Lower leg skin (tissue), 4 donors: ENCODE measurements at regions not wholly inside any gene's neighbourhood (a gene's known extent, or its start where the extent isn't known, plus 50 kb on each side); places are given as distances from the start of the nearest gene placed in this dataset.

Experiments
- DNase-seq, 2 donors: peaks; one replicate each; pipeline ENCODE4 v3.0.0-alpha.2; 2019; ENCODE audit warnings: low spot score in 2 of 2
- H3K4me3 ChIP-seq: fragments of 200-600 bp; sonication (generic); 2 replicates; pipeline ENCODE4 v1.5.1; 2017; ENCODE audit warnings: mild to moderate bottlenecking, low read depth; ENCODE audit not compliant: poor library complexity, severe bottlenecking
- POLR2A ChIP-seq, 2 donors: fragments of 450-650 bp; IDR thresholded peaks; one replicate each; pipeline ENCODE4 v1.6.1; 2016 to 2017; ENCODE audit warnings: antibody characterized with exemption in 2 of 2, mild to moderate bottlenecking in 1 of 2, moderate library complexity in 1 of 2
- WGBS, 2 donors: methylation state at CpG; one replicate each; pipeline ENCODE4 v1.1.5; 2018; 5-methylcytosine and 5-hydroxymethylcytosine counted together
- intact Hi-C: fragments of 100-400 bp; cut with DNase I; formaldehyde crosslinking; loops from one replicate; pipeline ENCODE4 v1.15.0; 2023; ENCODE audit warnings: low total_unique reads
- TF ChIP-seq, protein P1 (sequence below), 3 donors: fragments of 450-650 bp; IDR thresholded peaks; one replicate each; pipeline ENCODE4 v1.5.1; 2016; ENCODE audit warnings: antibody characterized with exemption in 3 of 3, mild to moderate bottlenecking in 3 of 3, moderate library complexity in 2 of 3

DNA sequence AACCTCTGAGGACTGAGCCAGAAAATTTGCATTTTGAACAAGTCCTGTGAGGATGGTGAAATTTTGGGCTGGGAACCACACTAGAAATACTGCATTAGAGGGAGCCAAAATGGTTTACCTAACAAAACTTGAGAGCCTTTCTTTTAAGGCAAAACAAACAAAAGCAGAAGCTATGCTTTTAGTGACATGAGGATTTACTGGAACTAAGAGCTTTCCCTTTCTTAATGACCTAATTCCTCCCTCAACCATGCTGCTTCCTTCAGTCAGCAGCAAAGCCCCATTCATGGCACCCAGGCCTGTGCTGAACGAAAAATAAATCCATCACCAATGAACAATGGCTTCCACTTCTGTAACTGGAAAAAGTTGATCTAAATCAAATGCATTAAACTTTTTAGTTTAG, 974.3 kb downstream of the HACE1 start:
- no peak for TF ChIP-seq POLR2A (IDR thresholded peaks at IDR 0.05)
- TF ChIP-seq, protein P1, sequence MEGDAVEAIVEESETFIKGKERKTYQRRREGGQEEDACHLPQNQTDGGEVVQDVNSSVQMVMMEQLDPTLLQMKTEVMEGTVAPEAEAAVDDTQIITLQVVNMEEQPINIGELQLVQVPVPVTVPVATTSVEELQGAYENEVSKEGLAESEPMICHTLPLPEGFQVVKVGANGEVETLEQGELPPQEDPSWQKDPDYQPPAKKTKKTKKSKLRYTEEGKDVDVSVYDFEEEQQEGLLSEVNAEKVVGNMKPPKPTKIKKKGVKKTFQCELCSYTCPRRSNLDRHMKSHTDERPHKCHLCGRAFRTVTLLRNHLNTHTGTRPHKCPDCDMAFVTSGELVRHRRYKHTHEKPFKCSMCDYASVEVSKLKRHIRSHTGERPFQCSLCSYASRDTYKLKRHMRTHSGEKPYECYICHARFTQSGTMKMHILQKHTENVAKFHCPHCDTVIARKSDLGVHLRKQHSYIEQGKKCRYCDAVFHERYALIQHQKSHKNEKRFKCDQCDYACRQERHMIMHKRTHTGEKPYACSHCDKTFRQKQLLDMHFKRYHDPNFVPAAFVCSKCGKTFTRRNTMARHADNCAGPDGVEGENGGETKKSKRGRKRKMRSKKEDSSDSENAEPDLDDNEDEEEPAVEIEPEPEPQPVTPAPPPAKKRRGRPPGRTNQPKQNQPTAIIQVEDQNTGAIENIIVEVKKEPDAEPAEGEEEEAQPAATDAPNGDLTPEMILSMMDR (IDR thresholded peaks at IDR 0.05): no peak
- no peak for DNase-seq
- 71 to 82% methylated on average over 1 of the region's 1 CpG for WGBS, 2 donors
- intact Hi-C loops: no loop called here
- H3K4me3 ChIP-seq: no peak overlapping the region

DNA sequence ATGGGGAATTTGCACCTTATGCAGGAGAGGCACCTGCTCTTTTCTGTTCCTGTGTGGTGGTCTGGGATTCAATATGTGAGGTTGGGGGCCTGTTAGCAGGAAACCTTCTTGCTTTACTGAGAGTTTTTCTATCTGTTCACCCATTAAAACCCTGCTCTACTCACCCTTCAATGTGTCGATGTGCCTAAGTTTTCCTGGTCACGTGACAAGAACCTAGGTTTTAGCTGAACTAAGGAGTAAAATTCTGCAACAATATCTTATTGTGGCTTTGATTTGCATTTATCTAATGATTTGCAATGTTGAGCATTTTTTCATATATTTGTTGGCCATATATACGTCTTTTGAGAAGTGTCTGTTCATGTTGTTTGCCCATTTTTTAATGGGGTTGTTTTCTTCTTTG, 979.9 kb downstream of the HACE1 start:
- 88 to 94% methylated on average over 3 of the region's 3 CpGs for WGBS, 2 donors
- H3K4me3 ChIP-seq: no peak overlapping the region
- TF ChIP-seq POLR2A (IDR thresholded peaks at IDR 0.05): no peak
- TF ChIP-seq, protein P1 (IDR thresholded peaks at IDR 0.05): no peak
- intact Hi-C loops: no loop called here
- peak in 1 of 2 donors; percentile 14 for DNase-seq

DNA sequence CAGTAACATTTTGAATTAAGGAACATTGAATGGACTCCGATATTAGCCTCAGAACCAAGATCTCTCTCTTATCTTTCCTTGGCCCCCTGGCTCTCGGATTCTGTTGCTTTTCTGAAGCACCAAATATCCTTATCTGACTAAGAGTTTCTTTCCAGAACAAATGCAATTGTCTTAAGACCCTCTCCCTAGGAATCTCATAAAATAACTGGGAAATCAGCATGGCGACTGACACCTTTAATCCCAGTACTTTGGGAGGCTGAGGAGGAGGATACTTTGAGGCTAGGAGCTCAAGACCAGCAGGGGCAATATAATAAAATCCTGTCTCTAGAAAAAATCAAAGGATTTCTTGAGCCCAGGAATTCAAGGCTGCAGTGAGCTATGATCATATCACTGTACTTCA, 984.5 kb downstream of the HACE1 start:
- TF ChIP-seq POLR2A (IDR thresholded peaks at IDR 0.05): no peak
- TF ChIP-seq, protein P1 (IDR thresholded peaks at IDR 0.05): no peak
- WGBS, 2 donors: 86 to 91% methylated on average over 3 of the region's 3 CpGs
- no peak for DNase-seq
- intact Hi-C loops: no loop called here
- no peak overlapping the region for H3K4me3 ChIP-seq

DNA sequence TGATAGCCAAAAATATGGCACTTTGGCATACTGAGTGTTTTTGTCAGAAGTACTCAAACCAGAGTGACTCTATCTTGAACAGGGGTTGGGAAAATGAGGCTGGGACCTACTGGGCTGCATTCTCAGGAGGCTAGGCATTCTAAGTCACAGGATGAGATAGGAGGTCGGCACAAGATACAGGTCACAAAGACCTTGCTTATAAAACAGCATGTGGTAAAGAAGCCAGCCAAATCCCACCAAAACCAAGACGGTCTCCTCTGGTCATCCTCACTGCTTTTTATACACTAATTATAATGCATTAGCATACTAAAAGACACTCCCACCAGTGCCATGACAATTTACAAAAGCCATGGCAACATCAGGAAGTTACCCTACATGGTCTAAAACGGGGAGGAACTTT, 985.1 kb downstream of the HACE1 start:
- TF ChIP-seq, protein P1 (IDR thresholded peaks at IDR 0.05): no peak
- no peak for TF ChIP-seq POLR2A (IDR thresholded peaks at IDR 0.05)
- 63 to 80% methylated on average over 3 of the region's 3 CpGs for WGBS, 2 donors
- DNase-seq: no peak
- H3K4me3 ChIP-seq: no peak overlapping the region
- intact Hi-C loops: no loop called here

DNA sequence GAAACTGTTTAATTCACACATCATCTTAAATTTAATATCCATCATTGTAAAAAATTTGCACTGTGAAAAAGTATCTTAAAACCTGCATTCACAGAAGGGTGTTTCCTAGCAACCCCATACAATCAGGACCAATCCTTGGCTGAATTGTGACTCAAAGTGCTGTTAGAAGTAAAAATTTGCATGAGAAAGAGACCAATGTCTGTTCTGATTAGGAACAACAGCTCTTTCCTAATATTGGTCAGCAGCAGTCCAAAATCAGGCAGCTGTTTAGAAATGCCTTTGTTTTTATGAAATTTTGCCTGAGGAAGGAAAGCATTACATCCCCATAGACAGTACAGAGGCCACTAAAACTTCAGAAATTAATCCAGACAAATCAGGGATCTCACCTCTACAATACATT, 987.0 kb downstream of the HACE1 start:
- TF ChIP-seq, protein P1 (IDR thresholded peaks at IDR 0.05): no peak
- TF ChIP-seq POLR2A (IDR thresholded peaks at IDR 0.05): no peak
- DNase-seq: no peak
- intact Hi-C loops: no loop called here
- no peak overlapping the region for H3K4me3 ChIP-seq

DNA sequence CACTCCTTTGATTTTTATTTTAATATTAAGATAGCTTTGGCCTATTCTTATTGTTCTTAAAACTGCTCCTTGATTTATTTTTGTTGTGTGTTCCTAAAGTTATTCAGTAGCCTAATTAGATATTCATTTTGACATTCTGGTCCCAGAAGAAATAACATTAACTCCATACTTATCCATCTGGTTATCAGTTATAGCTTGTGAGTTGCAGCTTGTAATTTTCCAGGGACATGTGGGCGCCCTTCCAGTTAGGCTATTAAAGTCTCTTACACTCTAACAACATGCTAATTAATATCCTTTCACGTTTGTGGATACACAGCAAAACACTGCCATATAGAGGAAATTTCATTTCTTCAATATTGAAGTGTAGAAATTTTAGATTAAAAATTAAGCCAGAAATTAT, 987.5 kb downstream of the HACE1 start:
- intact Hi-C loops: no loop called here
- WGBS, 2 donors: 48 to 49% methylated on average over 2 of the region's 2 CpGs
- TF ChIP-seq, protein P1 (IDR thresholded peaks at IDR 0.05): no peak
- no peak for TF ChIP-seq POLR2A (IDR thresholded peaks at IDR 0.05)
- DNase-seq: no peak
- no peak overlapping the region for H3K4me3 ChIP-seq
